Ovary (tissue), 3 donors: ENCODE measurements at regions not wholly inside any gene's neighbourhood (a gene's known extent, or its start where the extent isn't known, plus 50 kb on each side); places are given as distances from the start of the nearest gene placed in this dataset.

Experiments
- EP300 ChIP-seq: sonication (generic); formaldehyde crosslinking; IDR thresholded peaks from one replicate; pipeline ENCODE4 v1.6.1; 2017; ENCODE audit warnings: antibody characterized with exemption
- POLR2A ChIP-seq: fragments of 450-650 bp; IDR thresholded peaks from one replicate; pipeline ENCODE4 v1.6.1; 2017; ENCODE audit warnings: antibody characterized with exemption, mild to moderate bottlenecking, moderate library complexity
- TF ChIP-seq, protein P1 (sequence below), 3 donors: fragments of 450-650 bp in 2 of 3; fragments of 200-600 bp in 1 of 3; IDR thresholded peaks; one replicate each; pipeline versions ENCODE4 v1.5.1 to v1.8.0; 2016 to 2022; ENCODE audit warnings: antibody characterized with exemption in 3 of 3, mild to moderate bottlenecking in 1 of 3
- donor health status: DM: no; HTN: no; CAD: no.

DNA sequence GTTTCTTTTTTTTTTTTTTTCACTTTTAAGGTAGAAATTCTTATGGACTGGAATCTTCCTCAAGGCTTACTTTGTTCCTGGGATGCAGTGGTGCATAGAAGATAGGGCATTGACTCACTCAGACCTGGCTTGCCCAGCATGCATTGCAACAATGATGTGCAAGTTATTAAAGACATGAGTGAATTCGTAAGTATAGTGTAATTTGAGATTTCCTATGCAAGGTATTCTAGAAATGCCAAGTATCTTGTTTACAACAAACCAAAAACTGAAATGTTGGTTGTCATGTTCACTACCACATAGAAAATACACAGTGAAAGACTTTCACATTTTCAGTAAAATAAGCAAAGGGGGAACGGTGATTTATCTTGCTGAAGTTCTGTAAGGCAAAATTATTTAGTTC, 56.5 kb upstream of the FNDC3B start:
- TF ChIP-seq, protein P1, sequence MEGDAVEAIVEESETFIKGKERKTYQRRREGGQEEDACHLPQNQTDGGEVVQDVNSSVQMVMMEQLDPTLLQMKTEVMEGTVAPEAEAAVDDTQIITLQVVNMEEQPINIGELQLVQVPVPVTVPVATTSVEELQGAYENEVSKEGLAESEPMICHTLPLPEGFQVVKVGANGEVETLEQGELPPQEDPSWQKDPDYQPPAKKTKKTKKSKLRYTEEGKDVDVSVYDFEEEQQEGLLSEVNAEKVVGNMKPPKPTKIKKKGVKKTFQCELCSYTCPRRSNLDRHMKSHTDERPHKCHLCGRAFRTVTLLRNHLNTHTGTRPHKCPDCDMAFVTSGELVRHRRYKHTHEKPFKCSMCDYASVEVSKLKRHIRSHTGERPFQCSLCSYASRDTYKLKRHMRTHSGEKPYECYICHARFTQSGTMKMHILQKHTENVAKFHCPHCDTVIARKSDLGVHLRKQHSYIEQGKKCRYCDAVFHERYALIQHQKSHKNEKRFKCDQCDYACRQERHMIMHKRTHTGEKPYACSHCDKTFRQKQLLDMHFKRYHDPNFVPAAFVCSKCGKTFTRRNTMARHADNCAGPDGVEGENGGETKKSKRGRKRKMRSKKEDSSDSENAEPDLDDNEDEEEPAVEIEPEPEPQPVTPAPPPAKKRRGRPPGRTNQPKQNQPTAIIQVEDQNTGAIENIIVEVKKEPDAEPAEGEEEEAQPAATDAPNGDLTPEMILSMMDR (IDR thresholded peaks at IDR 0.05), result no peak
- TF ChIP-seq POLR2A (no peak), EP300 (no peak)
